Posterior vena cava (tissue), 2 donors: ENCODE measurements at regions not wholly inside any gene's neighbourhood (a gene's known extent, or its start where the extent isn't known, plus 50 kb on each side); places are given as distances from the start of the nearest gene placed in this dataset.
"Not testable (repeated sequence)": the region's sequence is repeated elsewhere in the genome, so short reads cannot be mapped to it uniquely, and the experiment has no call there.

Source experiments
- DNase-seq: peaks from one replicate; pipeline ENCODE4 v3.0.0-alpha.2; 2020; ENCODE audit warnings: low spot score
- intact Hi-C, 2 donors: fragments of 100-400 bp; cut with DNase I; formaldehyde crosslinking; loops; one replicate each; pipeline versions ENCODE4 v1.14.1 to v1.14.2; 2022 to 2023
- donor health status: DM: yes; HTN: yes; CAD: no.
- donor health status: DM: yes; HTN: yes; CAD: no.

DNA sequence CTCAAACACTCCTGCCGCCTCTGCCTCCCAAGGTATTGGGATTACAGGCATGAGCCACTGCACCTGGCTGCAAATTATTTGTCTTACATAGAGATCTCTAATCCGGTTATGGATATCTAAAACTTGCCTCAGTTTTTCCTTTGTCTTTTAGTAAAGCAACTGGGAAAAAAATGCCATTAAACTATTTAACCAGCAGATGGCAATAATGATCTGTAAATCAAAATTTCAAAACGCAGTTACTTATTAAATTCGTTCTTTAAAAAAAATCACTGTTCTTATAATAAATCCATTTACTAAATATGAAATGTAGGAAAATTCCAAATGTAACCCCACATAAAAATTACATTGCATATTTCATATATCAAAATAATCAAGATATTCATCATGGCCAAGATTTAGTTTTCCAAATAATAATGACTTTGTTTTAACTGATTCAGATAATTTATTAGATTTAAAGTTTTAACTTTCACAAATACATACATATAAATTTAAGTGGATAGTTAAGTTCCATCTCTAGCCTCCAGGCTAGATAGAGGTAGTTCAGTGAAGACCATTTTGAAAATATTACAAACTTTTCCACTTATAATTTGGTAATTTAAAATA, 125.8 kb downstream of the KBTBD2 start:
- intact Hi-C loops, result not testable (repeated sequence)

DNA sequence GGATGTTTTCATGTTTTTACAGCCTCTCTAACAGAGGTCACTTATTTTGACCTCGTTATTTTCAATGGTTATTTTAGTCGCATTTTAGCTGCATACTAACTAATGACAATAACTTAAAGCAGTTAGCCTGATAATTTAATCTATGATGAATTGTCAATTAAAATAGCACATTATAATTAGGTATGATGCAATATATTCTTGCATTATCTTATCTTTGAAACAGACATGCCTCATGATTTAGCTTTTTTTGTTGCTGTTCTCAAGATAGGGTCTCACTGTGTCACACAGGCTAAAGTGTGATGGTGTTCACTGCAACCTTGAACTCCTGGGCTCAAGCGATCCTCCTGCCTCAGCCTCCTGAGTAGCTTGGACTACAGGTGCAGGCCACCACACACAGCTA, 126.4 kb downstream of the KBTBD2 start:
- no peak for DNase-seq
- intact Hi-C loops, result no loop called here

More for the DNA sequence above, 125.8 kb downstream of the KBTBD2 start:
- not testable (repeated sequence) for DNase-seq

DNA sequence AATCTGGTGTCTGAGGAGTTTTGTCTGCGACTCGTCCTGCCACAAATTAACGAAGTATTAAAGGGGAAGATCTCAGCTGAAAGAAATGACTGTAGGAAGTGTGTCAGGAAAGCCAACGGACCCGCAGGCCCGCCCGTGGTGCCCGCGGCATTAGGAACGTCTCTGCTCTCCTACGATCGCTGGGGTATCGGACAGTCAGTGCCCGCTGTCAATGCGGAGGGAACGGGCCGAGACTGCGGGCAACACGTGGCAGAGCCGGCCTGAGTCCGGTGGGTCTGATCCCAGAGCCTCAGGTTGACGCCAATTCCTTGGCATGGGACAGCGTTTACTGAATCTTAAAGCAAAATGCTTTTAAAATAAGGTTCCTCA, 128.7 kb downstream of the KBTBD2 start:
- DNase-seq, result no peak

DNA sequence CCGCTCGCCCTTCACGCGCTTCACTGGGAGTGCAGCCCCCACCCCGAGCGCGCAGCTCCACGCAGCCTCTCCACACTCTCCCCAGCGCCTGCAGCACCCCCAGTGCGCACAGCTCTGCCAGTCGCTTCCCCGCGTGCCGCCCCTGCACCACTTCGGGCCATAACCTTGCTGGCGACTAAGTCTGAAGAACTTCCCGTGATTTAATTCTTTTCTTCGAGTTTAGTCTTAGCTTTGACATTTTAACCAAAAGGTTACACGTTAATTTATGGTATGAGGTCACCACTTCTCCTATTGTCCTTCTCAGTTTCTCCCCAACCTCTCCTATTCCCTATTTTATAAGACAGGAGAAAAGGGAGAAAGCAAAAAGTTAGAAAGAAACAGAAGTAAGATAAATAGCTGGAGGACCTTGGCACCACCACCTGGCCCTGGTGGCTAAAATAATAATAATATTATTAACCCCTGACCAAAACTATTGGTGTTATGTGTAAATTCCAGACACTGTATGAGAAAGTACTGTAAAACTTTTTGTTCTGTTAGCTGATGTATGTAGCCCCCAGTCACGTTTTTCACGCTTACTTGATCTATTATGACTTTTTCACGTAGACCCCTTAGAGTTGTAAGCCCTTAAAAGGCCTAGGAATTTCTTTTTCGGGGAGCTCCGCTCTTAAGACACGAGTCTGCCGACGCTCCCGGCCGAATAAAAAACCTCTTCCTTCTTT, 129.2 kb downstream of the KBTBD2 start:
- DNase-seq, intact Hi-C loops: not testable (repeated sequence)

More for the DNA sequence above, 128.7 kb downstream of the KBTBD2 start:
- intact Hi-C loops, result no loop called here

DNA sequence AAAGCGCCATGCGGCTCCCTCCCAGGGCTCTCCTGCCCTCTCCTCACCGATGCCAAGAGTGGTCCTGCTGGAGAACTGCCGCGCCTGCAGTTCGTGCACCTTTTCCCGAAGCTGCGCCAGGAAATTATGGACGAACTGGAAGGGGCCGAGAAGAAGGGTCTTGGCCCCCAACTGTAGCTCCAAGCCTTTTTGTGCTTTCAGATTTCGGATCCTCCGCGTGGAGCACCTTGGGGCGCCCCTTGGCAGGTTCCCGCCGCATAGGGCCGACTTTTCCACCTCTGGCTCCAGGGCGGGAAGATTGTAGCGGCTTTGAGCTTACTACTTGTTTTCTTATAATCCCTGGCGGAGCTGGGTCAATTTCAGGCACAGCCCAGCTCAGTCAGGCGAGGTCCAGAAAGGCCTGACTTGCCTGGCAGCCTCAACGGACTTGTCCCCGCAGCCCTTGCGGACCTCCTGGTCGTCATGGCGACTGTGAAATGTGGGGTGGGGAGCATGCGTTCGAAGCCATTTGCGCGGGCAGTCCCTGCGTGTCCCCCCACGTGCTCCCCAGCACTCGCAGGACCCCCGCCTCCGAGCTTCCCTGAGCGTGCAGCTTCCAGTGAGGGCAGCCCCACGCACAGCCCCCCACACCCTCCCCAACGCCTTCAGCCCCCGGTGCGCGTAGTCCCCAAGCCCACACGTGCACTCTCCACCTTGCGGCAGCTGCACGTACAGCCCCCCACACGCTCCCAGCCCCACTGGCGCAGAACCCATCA, 129.9 kb downstream of the KBTBD2 start:
- DNase-seq, result no peak
- intact Hi-C loops, result no loop called here

DNA sequence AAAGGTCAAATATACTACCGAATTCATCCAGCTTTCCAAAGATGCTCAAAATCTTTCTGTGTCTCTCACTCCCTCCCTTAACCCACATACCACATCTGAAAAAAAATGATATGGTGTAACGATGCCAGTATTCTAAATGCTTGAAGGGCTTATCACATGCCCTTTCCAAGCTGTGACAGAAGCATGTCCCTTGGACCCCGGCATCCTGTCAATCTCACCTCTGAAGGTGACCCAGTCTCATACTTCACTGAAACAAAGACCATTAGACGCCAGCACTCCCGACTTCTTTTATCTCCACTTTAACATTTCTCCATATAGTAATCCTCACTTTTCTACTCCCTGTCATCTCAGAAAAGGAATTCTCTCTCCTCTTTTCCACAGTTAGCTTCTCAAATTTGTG, 130.8 kb downstream of the KBTBD2 start:
- intact Hi-C loops, DNase-seq: not testable (repeated sequence)

DNA sequence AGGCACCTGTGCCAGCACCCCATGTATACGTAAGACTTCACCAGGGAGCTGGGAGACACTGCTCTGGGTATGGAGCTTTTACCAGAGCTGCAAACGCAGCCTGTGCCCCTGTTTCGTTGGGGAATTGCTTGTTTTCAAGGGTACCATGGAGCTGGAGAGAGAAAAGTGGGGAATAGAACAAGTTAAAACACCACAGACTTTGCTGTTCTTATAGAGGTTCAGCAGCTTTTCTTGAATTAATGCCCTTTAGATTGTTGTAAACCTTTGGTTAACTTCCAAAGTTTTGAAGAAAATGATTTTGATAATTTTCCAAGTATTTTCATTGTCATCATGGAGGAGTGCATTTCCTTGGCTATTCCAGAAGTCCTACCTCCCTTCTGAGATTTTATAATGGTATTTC, 131.7 kb downstream of the KBTBD2 start:
- DNase-seq, intact Hi-C loops: not testable (repeated sequence)

DNA sequence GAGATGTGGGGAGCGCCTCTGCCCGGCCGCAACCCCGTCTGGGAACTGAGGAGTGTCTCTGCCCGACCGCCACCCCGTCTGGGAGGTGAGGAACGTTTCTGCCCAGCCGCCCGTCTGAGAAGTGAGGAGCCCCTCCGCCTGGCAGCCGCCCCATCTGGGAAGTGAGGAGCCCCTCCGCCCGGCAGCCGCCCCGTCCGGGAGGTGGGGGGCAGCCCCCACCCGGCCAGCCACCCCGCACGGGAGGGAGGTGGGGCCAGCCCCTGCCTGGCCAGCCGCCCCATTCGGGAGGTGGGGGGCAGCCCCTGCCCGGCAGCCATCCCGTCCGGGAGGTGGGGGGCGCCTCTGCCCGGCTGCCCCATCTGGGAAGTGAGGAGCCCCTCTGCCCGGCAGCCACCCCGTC, 137.7 kb downstream of the KBTBD2 start:
- DNase-seq, intact Hi-C loops: not testable (repeated sequence)

DNA sequence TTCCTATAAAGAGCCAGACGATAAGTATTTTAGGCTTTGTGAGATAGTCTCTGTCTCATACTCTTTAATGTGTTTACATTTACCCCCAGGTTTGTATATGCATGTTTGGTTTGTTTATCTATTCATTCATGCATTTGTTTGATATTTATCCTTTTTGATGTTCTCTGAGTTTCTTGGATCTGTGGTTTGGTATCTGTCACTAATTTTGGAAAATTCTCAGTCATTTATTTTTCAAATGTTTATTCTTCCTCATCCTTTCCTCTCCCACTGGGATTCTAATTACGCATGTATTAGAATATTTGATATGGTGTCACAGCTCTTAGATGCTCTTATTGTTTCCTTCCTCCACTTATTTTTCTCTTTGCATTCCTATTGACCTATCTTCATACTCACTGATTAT, 143.2 kb downstream of the KBTBD2 start:
- intact Hi-C loops, DNase-seq: not testable (repeated sequence)

DNA sequence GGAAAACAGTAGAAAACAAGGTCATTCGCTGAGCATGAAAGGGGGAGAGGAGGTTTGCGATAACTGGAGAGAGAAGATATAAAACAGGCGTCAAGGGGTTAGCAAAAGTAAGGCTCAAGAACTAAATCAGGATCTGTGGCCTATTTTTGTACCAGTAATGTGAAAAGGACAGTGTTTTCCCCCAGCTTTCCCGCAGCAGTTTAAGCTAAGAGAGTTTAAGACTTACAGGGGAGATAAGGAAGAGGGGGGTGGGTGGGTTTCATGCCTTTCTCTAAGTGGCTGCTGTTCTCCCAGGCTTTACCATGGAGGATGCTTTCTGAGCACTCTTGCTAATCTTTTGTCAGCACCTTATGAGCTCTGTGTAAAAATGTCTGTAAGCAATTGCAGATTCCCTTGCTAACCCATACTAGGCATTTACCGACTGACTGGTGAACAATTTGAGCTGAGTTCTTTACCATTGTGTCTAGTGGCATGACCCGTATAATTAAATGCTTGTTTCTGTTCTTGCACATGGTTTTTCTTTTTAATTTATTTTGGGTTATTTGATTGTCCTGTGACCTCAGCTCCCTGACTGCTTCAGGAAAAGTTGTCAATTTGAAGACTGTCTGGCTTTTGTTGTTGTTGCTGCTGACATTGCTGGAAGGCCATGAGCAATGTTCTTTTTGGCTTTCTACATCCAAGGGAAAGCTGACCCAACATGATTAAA, 144.0 kb downstream of the KBTBD2 start:
- DNase-seq, intact Hi-C loops: not testable (repeated sequence)

DNA sequence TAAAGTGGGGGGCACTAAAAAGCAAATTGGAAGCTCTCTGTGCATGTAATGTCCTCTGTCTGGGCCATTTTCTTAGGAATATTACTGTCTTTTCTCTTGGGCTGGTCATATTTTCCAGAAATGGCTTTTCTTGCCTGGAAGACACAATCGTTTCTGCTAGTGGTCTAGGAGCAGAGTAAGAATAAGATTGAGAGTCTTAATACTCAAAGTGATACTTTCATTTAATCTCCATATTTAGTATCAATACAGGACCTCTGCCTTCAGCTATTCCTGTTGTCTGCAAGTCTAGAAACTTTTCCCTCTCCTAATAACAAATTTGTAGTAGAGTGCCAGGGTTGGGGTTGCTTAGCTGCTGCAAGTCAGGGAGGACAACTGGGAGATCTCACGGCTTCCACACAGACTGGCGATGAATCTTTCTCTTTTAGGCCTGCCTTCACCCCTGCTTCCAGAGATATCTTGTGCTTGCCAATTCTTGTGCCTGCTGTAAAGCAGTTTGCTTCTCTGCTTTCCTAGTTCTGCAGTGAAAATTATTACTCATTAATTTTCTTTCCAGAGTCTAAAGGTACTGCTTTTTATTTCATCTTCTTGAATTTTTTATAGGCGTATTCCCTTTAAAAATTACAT, 149.6 kb downstream of the KBTBD2 start:
- DNase-seq, intact Hi-C loops: not testable (repeated sequence)

DNA sequence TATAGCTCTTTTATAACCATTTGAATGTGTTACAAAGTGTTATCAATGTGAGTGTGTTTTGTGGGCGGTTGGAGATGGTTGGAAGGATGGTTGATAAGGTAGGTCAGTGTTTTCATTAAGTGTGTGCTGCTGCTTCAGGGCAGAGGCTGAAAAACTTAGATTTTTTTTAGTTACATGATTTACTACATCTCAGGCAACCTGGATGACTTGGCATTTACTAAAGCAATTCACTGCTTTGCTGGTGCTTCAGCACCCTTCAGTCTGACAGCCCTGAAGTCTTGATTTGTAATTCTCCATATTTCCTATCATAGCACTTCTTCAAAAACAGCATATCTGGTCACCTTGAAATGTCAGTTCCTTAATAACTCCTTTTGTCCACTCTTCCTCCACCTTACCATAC, 151.8 kb downstream of the KBTBD2 start:
- intact Hi-C loops, result not testable (repeated sequence)

DNA sequence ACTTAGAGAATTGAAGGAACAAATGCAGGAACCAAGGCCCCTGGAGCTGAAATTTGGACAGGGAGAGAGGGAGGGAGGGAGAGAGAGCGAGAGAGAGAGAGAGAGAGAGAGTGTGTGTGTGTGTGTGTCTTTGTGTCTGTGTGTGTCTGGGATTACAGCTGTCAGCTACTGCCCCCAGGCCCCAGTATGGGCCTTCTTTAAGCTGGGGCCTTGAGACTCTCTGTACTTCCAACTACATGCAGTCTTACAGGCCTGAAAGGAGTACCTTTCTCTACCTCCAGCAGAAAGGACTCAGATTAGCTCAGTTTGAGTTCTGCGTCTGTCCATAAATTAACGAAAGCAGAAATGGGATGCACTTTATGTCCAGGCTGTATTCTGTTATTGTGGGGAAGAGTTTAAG, 153.2 kb downstream of the KBTBD2 start:
- DNase-seq, intact Hi-C loops: not testable (repeated sequence)

More for the DNA sequence above, 151.8 kb downstream of the KBTBD2 start:
- not testable (repeated sequence) for DNase-seq

DNA sequence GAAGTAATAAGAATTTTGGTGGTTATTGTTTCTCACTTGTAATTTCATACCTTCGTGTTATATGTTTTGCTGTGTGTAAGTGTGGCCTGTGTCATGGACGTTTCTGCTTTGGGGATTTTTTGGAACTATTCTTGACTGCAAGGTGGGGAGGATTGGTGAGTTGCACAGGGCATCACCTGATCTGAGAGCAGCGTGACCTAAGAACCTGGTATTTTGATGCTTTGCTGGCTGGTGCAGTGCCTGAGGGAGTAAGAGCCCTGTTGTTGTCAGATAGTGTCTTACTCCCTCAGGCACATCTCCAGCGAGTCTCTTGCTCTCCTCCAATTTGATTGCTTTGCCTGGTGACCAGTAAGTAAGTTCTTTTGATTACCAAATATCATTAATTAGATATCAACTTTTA, 158.8 kb downstream of the KBTBD2 start:
- intact Hi-C loops, result not testable (repeated sequence)

DNA sequence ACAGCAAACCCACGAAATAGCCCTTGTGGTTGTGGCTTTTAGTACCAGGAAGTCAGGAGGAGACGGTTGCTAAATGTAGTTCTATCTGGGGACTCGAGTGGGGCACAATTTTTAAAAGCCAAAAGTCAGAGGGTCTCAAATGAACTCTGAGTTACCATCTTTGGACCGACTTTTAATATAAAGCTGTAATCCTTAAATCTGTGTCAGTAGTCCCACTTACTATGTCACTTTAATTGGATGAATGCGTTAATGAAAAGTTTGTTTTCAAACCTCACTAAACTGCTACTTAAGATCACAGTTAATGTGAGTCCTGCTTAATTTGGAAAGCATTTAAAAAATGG, 162.3 kb downstream of the KBTBD2 start:
- intact Hi-C loops, DNase-seq: not testable (repeated sequence)

More for the DNA sequence above, 158.8 kb downstream of the KBTBD2 start:
- DNase-seq, result not testable (repeated sequence)

DNA sequence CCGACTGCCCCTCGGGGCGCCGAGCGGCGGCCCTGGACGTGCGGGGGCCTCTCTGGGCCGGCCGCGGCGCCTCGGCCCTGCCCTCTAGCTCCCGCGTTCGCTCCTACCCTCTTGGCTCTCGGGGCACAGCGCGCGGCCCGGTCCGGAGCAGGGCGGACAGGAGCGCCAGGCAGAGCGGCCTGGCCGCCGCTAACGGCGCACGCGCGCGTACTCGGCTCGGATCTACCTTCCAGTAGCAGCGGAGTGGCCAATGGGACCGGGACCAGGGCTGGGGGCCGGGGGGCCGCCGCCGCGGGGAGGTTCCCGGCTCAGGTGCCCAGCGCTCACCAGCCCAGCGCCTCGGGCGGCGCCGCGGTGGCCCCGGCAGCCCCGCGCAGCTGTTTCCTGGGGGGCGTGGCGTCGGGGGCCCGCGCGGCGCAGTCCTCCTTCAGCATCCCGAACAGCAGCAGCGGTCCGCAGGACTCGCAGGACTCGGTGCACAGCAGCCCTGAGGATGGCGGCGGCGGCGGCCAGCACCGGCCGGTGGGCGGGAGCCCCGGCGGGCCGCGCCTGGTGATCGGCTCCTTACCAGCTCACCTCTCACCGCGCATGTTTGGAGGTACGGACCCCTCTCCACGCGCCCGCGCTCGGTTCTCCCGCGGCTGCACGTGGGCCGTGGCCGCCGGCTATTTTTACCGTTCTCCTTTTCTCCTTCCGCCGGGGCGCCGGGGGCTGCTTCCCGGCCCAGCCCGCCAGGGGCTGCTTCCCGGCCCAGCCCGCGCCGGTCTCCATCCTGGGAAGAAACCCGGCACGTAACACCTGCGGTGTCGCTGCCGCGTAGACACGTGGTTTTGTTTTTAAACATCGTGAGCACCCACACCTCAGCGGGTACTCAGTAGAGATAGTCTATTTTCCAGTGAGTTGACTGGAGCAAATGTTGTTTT, 162.9 kb downstream of the KBTBD2 start:
- intact Hi-C loops, result not testable (repeated sequence)
- peak; percentile 87 for DNase-seq

DNA sequence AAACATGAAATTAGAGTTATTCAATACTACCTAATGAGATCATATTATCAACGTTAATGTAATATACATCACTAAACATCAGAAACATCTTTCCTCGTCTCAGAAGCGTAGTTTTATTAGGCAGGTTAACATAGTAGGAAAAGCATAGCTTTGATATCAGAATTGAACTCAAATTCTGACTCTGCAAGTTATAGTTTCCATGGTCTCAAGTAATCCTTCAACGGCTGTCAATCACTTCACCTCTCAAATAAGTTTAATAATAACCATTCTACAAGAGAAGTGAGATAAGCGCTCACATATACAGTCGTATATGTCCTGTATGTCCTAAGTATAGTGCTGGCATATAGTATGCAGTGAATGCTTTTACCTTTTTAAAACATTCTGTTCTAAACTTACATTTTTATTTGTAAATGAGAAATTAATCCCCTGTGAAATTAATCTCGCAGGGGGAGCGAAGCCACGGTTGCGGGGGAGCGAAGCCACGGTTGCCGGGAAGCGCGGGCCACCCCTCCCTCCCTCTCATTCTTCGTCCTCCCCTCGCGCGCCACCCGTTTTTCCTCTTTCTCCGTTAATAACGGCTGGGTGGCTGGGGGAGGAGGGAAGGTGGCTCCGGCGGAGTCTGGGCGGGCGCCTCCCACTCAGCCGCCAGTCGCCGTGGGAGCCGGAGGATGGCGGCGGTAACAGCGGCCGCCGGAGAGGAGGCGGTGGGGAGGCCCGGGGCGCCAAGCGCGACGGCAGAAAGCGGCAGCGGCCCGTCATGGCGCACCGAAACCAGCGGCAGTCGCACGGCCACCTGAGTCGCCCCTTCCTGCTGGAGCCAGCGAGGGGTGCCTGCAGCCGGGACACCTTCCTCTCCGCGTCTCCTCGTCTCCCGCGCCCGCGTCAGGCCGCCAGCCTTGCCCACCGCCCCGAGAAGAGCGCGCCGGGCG, 163.8 kb downstream of the KBTBD2 start:
- intact Hi-C loops, result not testable (repeated sequence)
- DNase-seq, result peak; percentile 81
